GM23338 (cell line): ENCODE measurements at regions not wholly inside any gene's neighbourhood (a gene's known extent, or its start where the extent isn't known, plus 50 kb on each side); places are given as distances from the start of the nearest gene placed in this dataset.

ENCODE experiments used
- ATAC-seq: fragments of 200-7000 bp; cut with Tn5 transposase; 3 replicates; pipeline ENCODE4 v1.9.1; 2020
- DNase-seq: peaks from one replicate; pipeline ENCODE4 v3.0.0-alpha.2; 2015; ENCODE audit warnings: low spot score
- H2AFZ ChIP-seq: fragments of 200-600 bp; sonication (generic); 2 replicates; pipeline ENCODE4 v1.8.0; 2016; ENCODE audit warnings: antibody characterized with exemption, mild to moderate bottlenecking, moderate library complexity
- H3F3A ChIP-seq: fragments of 200-600 bp; sonication (generic); replicated peaks from 2 replicates; pipeline ENCODE4 v1.8.0; 2017; ENCODE audit warnings: antibody characterized with exemption, mixed run types, low read depth
- H3K27ac ChIP-seq: fragments of 200-600 bp; sonication (generic); 2 replicates; pipeline ENCODE4 v1.6.1; 2016; ENCODE audit warnings: low read depth
- H3K27me3 ChIP-seq: fragments of 200-600 bp; sonication (generic); 2 replicates; pipeline ENCODE4 v1.8.0; 2016; ENCODE audit warnings: mild to moderate bottlenecking, mixed run types, moderate library complexity; ENCODE audit not compliant: insufficient read depth
- H3K36me3 ChIP-seq: fragments of 200-600 bp; sonication (generic); 2 replicates; pipeline ENCODE4 v1.8.0; 2016; ENCODE audit warnings: mild to moderate bottlenecking; ENCODE audit not compliant: insufficient read depth
- H3K4me1 ChIP-seq: fragments of 200-600 bp; sonication (generic); 2 replicates; pipeline ENCODE4 v1.8.0; 2016; ENCODE audit warnings: mild to moderate bottlenecking, moderate library complexity; ENCODE audit not compliant: insufficient read depth
- H3K4me2 ChIP-seq: fragments of 200-600 bp; sonication (generic); 2 replicates; pipeline ENCODE4 v1.7.1; 2017; ENCODE audit warnings: mixed run types
- H3K4me3 ChIP-seq: fragments of 200-600 bp; sonication (generic); 2 replicates; pipeline ENCODE4 v1.6.1; 2016; ENCODE audit warnings: mixed run types
- H3K79me2 ChIP-seq: fragments of 200-600 bp; sonication (generic); replicated peaks from 2 replicates; pipeline ENCODE4 v1.8.0; 2017; ENCODE audit warnings: mild to moderate bottlenecking; ENCODE audit not compliant: insufficient read depth
- H3K9me2 ChIP-seq: fragments of 200-600 bp; sonication (generic); 2 replicates; pipeline ENCODE4 v1.8.0; 2017; ENCODE audit not compliant: insufficient read depth
- H4K20me1 ChIP-seq: fragments of 200-600 bp; sonication (generic); replicated peaks from 2 replicates; pipeline ENCODE4 v1.8.0; 2017; ENCODE audit warnings: mild to moderate bottlenecking; ENCODE audit not compliant: insufficient read depth
- H3K27ac Mint-ChIP-seq: 2 replicates; pipeline ENCODE4 v1.8.0; 2020; ENCODE audit warnings: inconsistent platforms, mild to moderate bottlenecking, moderate library complexity, mixed read lengths
- H3K27me3 Mint-ChIP-seq: 3 replicates; pipeline ENCODE4 v1.8.0; 2022; ENCODE audit warnings: low read depth, mild to moderate bottlenecking, moderate library complexity, mixed read lengths, inconsistent platforms; ENCODE audit not compliant: insufficient read depth, poor library complexity
- H3K36me3 Mint-ChIP-seq: 3 replicates; pipeline ENCODE4 v1.8.0; 2021; ENCODE audit warnings: low read depth, mild to moderate bottlenecking, inconsistent platforms, moderate library complexity, mixed read lengths
- H3K4me1 Mint-ChIP-seq: 3 replicates; pipeline ENCODE4 v1.8.0; 2020; ENCODE audit warnings: mild to moderate bottlenecking, inconsistent platforms, mixed read lengths
- H3K4me3 Mint-ChIP-seq: 3 replicates; pipeline ENCODE4 v1.8.0; 2021; ENCODE audit warnings: moderate library complexity, mild to moderate bottlenecking, inconsistent platforms, mixed read lengths
- H3K9me3 Mint-ChIP-seq: 3 replicates; pipeline ENCODE4 v1.8.0; 2020; ENCODE audit warnings: moderate library complexity, mild to moderate bottlenecking, inconsistent platforms, mixed read lengths
- CTCF ChIP-seq, 2 experiments: fragments of 200-600 bp in 1 of 2; sonication (generic) in 1 of 2; conservative IDR thresholded peaks; 2 replicates each; pipeline versions ENCODE4 v1.5.1 to v1.6.1; 2016 to 2017; ENCODE audit warnings: antibody characterized with exemption in 2 of 2, low read depth in 2 of 2, mild to moderate bottlenecking in 2 of 2, moderate library complexity in 1 of 2
- ETS1 ChIP-seq: IDR thresholded peaks from 2 replicates; pipeline ENCODE4 v1.6.1; 2016; ENCODE audit warnings: antibody characterized with exemption
- EZH2 ChIP-seq: fragments of 200-600 bp; sonication (generic); IDR thresholded peaks from one replicate; pipeline ENCODE4 v1.8.0; 2017; ENCODE audit warnings: antibody characterized with exemption, mild to moderate bottlenecking, low read depth; ENCODE audit not compliant: unreplicated experiment
- EZH2phosphoT487 ChIP-seq: fragments of 200-600 bp; sonication (generic); IDR thresholded peaks from one replicate; pipeline ENCODE4 v1.8.1; 2018; ENCODE audit warnings: antibody characterized with exemption; ENCODE audit not compliant: unreplicated experiment
- JUNB ChIP-seq: IDR thresholded peaks from one replicate; pipeline ENCODE4 v1.6.1; 2016; ENCODE audit warnings: antibody characterized with exemption; ENCODE audit not compliant: unreplicated experiment
- NANOG ChIP-seq: IDR thresholded peaks from 2 replicates; pipeline ENCODE4 v1.6.1; 2016; ENCODE audit warnings: antibody characterized with exemption, borderline replicate concordance
- POLR2AphosphoS5 ChIP-seq: IDR thresholded peaks from 2 replicates; pipeline ENCODE4 v1.6.1; 2016; ENCODE audit warnings: antibody characterized with exemption, low read depth
- REST ChIP-seq: IDR thresholded peaks from one replicate; pipeline ENCODE4 v1.6.1; 2018; ENCODE audit warnings: antibody characterized with exemption; ENCODE audit not compliant: unreplicated experiment
- STAT1 ChIP-seq: IDR thresholded peaks from one replicate; pipeline ENCODE4 v1.6.1; 2016; ENCODE audit warnings: antibody characterized with exemption; ENCODE audit not compliant: unreplicated experiment
- ZNF331 ChIP-seq: fragments of 250-450 bp; sonication (Bioruptor Pico); IDR thresholded peaks from 2 replicates; pipeline ENCODE4 v1.5.0; 2020; ENCODE audit warnings: low read depth, mild to moderate bottlenecking, moderate library complexity
- ZNF462 ChIP-seq: fragments of 250-450 bp; sonication (Bioruptor Pico); IDR thresholded peaks from 2 replicates; pipeline ENCODE4 v1.5.0; 2020; ENCODE audit warnings: mild to moderate bottlenecking, moderate library complexity

- Mint-ChIP-seq H3K36me3 (no peaks in the 10 kb centered on the region; the same call in 2 of the 3 replicates), H3K27me3 (no peaks in the 10 kb centered on the region), H3K9me3 (peaks cover 3% of the 10 kb centered on the region; the same call in 1 of the 3 replicates), H3K27ac (no peak overlapping the region), H3K4me3 (no peak overlapping the region), H3K4me1 (peaks cover 18% of the 10 kb centered on the region)
- Histone ChIP-seq H3K4me1 (peaks cover 20% of the 10 kb centered on the region), H2AFZ (no peak overlapping the region), H3K4me3 (no peak overlapping the region), H3K36me3 (no peaks in the 10 kb centered on the region), H3K79me2 (no peaks in the 10 kb centered on the region), H3F3A (no peaks in the 10 kb centered on the region), H3K27ac (no peak overlapping the region), H3K4me2 (no peak overlapping the region), H3K27me3 (no peaks in the 10 kb centered on the region), H3K9me2 (0 out of 2 replicates have a peak, but pooled peaks cover 5% of the 10 kb centered on the region), H4K20me1 (no peaks in the 10 kb centered on the region)
- TF ChIP-seq REST (no peak), EZH2phosphoT487 (no peak), ETS1 (no peak), CTCF (conservative IDR thresholded peaks at IDR 0.05; ENCODE audit: low read depth in 2 of 2) (no peak), NANOG (no peak), ZNF462 (no peak), ZNF331 (CRISPR knock-in tag) (no peak), JUNB (no peak), EZH2 (no peak), STAT1 (no peak), POLR2AphosphoS5 (no peak)
- ATAC-seq (no peak), DNase-seq (no peak)
These were observed 623.1 kb downstream of the HTR1B start for GRCh38 chr6:76840041-76840745.
